HG02798 (cell line): ENCODE measurements at regions not wholly inside any gene's neighbourhood (a gene's known extent, or its start where the extent isn't known, plus 50 kb on each side); places are given as distances from the start of the nearest gene placed in this dataset.
A peak's percentile ranks its signal among the peaks of the same experiment; 100 is the strongest.

Experiments used
- ATAC-seq: cut with Tn5 transposase; IDR thresholded peaks from one replicate; pipeline ENCODE4 v1.9.1; 2021; ENCODE audit warnings: mild to moderate bottlenecking; ENCODE audit not compliant: unreplicated experiment, poor library complexity

DNA sequence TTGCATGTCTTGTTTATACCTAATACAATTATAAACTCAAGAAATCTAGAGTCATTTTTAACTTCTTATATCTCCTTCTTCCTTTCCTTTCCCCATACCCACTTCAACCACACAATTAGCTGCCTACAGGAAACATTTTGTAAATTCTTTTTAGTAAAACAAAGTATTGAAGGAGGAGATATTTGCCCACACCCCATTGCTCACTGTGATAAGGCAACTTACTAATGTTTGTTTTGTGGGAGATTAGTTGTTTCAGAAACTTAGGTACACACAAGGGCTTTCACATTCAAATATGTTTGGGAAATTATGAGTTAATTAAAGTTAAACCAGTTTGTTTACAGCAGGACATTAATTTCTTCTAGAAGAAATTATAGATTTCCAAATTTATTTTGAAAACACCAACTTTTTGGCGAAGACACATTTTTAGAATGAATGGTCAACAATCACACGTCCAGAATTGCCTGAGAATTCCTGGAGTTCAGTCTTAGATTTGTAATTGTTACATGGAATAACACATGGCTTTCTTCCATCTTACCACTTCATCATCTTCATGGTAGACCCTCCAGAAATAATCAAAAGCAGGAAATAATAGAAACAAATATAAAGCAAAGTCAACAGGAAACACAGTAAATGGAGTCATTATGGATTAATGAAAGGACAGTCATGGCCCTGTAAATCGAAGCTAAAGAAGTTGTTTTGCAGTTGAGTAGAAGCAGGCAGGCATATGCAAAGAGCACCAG lies 62.5 kb upstream of the RAB27B start:
- no peak for ATAC-seq

DNA sequence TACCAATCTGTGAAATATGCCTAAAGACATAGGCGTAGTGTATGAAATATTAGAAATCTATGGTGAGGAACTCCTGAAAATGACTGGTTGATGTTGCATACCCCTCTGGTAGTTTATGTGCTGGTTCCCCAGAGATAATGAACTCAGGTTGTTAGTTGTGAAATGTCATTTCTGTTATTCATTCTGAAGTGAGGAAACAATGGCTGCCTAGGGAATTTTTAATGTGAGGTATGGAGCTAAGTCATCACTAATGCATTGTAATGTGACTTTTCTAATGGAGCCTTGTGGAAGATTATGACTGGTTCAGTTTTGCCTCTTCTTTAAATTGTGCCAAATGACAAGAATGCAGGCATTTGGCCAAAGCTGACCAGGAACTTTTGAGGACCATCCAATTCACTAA lies 61.6 kb upstream of the RAB27B start:
- no peak for ATAC-seq

DNA sequence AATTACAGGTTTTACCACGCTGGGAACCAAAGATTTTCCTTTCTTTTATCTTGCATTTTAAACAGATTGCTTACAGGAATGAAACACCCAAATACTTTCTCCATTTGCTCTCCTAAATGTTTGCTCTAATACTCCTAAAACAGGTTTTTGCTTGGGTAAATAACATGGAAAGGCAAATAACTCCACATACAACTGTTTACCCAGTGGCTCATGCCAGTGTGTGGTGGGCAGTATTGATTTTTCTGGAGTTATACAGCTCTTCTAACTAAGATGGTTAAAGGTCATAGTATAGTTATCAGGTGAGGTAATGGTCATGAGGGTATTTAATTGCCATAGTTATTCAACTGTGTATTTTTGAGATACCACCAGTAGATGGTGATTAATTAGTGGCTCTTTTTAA lies 61.2 kb upstream of the RAB27B start:
- no peak for ATAC-seq

DNA sequence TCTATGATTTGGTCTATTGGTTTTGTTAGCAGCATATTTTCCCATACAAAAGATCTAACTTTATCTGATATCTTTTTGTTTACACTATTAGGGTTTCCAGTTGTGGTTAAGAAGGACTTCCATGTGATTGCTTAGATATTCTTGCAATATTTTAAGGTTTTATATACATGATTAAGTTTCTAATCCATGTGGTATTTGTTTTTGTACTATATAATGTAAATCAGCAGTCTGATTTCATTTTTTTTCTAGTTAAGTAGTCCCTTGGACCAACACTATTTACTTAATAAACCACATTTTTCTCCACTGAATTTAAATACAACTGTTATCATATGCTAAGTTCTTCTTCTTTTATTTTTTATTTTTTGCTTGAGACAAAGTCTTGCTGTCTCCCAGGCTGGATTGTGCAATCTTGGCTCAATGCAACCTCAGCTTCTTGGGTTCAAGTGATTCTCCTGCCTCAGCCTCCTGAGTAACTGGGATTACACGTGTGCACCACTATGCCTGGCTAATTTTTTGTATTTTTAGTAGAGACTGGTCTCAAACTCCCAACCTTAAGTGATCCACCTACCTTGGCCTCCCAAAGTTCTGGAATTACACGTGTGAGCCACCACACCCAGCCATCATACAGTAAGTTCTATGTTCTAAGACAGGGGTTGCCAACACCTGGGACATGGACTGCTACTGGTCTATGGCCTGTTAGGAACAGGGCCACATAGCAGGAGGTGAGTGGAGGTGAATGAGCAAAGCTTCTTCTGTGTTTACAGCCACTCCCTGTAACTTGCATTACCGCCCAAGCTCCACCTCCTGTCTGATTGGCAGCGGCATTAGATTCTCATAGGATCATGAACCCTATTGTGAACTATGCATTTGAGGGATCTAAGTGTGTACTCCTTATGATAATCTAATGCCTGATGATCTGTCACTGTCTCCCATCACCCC lies 58.5 kb upstream of the RAB27B start:
- ATAC-seq: no peak

DNA sequence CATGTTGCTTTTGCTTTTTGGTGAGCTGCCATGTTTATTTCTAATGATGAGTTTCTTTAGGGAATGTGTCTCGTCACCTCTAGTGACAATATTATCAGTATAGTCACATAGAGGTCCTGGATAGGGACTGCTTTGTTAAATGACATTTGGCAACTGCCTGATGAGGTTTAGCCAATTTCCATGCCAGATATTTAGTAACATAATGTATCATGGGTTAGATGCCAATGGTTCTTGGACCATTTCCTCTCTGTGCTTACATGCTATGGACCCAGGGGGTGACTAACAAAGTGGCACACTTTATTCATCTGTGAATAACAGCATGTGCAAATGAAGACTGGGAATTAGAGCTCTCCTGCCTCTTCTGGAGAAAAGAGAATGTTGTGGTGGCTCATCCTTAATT lies 56.2 kb upstream of the RAB27B start:
- ATAC-seq: no peak

DNA sequence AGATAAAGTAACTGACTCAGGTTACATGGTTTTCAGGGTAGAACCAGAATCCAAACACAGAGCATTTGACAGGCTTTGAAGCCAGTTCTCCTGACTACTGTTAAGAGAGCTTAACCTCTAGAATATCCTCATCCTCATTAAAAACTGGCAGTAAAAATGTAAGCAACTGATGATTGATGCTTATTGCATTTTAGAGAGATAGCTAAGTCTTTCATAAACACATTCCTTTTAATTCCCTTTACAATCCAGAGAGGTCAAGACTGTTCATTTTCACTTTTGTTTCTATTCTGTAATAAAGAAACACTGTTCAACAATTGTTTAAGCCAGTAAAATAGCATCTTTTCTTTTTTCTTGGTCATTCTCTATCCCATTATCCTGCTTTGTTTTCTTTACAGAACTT lies 53.9 kb upstream of the RAB27B start:
- ATAC-seq: no peak

DNA sequence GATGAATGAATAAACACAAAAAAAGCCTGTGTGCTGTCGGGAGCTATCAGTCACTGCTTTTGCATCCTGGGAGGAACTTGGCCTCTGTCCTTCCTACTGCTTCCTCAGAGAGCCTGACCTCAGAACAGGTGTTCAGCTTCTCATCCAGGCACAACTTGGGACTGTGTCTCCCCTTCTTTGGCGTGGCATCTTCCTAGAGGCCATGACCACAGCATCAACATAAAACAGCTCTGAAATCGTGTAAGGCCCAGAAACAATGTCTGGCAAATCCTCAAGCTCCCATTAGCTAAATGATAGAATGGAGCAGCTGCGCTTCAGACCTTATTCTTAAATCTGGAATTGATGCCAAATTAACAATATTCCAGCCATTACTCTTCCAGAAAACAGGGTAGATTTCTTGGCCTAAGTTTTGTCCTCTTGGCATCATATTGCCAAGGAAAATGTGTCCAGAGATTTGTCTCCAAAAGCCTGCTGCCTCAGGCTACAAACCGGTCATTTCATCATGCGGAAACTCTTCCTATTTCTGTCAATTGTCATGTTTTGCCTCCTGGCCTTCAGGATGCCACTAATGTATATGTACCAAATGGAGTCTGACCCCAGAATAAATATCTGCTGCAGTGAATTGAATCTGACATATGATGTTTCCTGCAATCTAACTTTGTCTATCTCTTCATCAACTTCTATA lies 53.2 kb upstream of the RAB27B start:
- no peak for ATAC-seq

DNA sequence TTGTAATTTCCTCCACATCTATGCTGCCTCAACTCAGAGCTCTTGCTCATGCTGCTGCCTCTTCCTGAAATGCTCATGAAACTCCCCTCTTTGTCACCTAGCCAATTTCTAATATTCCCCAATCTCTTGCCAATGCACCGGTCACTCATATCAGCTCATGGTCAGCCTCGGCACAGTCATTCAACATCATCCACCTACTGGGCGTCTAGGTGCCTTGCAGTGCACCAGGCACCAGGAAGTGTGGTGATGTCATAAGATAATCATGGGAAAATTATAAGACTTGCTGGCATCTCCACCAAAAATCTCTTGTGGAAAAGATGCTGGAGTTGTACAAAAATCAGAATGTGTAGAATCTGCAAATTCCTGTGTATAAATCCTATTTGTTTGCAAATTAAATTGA lies 52.6 kb upstream of the RAB27B start:
- no peak for ATAC-seq

DNA sequence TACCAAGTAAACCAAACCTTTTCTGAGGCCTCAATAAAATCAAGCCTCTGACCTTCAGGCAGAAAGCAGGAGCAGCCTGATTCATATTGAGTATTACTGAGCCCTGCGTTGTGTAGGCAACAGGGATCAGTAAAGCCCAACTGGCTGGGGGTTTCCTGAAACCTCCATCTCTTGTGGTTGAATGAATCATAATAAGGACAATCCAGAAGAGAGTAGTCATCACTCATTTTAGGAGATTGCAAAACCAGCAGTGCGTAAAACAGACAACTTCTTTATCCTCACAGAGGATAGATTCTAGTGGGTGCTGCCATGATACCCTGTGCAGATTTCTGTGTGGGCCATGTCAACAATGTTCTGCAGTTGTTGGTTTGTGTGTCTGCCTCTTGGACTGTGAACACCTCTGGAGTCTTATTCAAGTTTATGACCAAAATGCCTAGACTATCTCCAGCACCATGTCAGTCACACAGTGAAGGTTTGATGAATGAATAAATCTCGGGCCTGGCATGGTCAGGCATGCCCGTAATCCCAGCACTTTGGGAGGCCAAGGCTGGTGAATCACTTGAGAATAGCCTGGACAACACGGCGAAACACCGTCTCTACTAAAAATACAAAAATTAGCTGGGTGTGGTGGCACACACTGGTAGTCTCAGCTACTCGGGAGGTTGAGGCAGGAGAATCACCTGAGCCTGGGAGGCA lies 51.8 kb upstream of the RAB27B start:
- ATAC-seq: peak; percentile 78

DNA sequence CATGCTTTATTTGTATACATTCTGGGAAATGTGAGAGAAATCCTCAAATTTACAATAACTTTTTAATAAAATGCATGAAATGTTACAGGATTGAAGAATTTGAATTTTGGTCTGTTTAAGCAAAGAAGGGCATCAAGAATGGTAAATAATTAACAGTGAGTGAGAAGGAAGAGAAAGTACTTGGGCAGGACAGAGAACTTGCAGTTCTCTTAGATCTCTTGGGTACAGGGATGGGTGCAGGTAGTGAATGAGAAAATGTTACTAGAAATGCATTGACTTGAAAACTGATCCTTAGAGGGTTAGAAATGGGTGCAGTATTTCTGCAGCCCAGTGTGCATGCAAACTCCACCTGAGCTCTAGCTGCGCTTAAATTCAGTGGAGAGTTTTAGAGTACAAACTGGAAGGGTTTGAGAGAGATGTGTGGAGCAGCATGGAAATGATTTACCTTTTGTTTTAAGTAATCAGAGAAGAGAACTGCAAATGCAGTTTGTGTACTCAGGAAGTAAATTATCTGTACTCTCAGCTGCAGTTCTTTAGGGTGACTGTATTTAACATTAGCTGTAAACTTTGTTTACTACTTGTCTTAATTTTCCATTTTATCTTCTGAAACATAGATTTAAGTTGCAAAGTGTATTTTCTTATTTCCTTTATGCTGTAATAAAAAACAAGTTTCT lies 51.0 kb upstream of the RAB27B start:
- peak; percentile 57 for ATAC-seq

DNA sequence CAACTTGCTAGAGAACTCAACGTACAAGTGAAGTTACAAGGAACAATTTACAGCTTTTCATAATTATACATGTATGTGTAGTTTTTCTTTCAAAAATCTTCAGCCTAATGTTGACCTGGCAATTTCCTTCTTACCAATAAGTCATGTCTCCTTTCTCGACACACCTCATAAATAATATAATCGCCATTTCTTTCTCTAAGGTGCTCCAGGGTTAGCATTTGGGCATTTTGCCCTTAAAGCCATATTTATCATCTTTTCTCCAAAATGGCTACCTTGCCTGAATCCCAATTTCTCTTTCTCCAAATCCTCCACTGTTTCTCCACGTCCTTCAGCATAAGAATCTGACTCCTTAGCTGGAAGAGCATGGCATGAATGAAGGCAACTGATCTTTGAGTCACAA lies 50.3 kb upstream of the RAB27B start:
- no peak for ATAC-seq
